Stimulated activated CD8-positive, alpha-beta memory T cell treated with anti-CD3 and anti-CD28 coated beads, Interleukin-7, amount 100 ng/mL, for 4 hours (primary cell): ENCODE measurements at regions not wholly inside any gene's neighbourhood (a gene's known extent, or its start where the extent isn't known, plus 50 kb on each side); places are given as distances from the start of the nearest gene placed in this dataset.
A peak's percentile ranks its signal among the peaks of the same experiment; 100 is the strongest.

Source experiments
- DNase-seq, 2 donors: peaks; one replicate each; pipeline ENCODE4 v3.0.0-alpha.2; 2020; ENCODE audit warnings: low read depth in 2 of 2

GRCh38 chr16:86040496-86040895 is 141.5 kb downstream of the IRF8 start:
- no peak for DNase-seq

DNA sequence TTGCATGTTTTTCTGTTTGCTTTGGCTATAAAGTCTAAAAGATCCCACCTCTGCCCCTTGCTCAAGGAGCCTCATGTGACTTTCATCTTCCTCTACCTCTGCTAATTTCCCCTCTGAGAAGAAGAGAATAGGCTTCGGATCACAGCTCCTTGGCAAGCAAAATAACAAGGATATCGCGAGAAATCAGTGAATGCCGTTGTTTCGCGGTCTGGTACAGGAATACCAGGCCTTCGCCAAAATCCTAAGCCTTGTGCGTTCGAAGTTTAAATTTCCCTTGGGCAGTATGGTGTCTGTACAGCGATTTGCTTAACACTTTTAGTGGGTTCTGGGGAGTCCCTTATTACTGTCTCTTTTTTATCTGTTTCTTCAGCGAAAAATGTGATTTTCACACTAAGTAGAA is 142.3 kb downstream of the IRF8 start:
- no peak for DNase-seq

GRCh38 chr16:86041807-86042206 is 142.8 kb downstream of the IRF8 start:
- DNase-seq, result no peak

GRCh38 chr16:86042393-86042792 is 143.4 kb downstream of the IRF8 start:
- DNase-seq, result no peak

DNA sequence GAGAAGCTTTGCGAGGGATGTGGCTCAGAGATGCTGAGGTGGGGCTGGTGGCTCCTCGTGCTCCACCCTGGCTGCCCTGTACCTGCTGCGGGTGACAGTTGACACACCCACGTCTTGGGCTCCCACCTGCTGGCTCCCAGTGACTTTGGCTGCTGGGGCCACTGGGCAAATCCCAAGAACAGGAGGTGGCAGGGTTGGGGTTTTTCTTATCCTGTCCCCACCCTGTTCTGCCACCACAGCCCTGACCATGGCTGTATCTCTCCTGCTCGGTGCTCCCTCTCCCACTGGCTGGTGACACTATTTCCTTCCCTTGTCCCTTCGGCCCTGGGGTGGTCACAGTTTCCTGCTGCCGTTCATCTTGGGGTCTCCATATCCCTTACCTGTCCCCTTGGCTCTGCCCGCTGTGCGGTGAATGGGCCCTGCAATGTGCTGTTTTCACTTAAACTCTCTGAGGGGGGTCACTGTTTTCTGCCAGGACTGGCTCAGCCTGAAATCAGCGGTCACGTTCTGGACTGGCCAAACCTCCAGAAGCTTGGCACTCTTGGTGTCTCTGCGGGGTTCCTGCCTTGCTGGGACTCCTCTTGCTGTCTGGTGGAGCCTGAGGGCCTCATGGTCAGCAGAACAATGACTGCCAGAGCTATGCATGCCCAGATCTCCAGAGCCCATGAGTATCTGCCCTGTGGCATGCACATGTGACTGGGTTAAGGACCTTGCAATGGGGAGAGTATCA is 144.2 kb downstream of the IRF8 start:
- DNase-seq, result no peak

GRCh38 chr16:86044241-86044671 is 145.3 kb downstream of the IRF8 start:
- no peak for DNase-seq

DNA sequence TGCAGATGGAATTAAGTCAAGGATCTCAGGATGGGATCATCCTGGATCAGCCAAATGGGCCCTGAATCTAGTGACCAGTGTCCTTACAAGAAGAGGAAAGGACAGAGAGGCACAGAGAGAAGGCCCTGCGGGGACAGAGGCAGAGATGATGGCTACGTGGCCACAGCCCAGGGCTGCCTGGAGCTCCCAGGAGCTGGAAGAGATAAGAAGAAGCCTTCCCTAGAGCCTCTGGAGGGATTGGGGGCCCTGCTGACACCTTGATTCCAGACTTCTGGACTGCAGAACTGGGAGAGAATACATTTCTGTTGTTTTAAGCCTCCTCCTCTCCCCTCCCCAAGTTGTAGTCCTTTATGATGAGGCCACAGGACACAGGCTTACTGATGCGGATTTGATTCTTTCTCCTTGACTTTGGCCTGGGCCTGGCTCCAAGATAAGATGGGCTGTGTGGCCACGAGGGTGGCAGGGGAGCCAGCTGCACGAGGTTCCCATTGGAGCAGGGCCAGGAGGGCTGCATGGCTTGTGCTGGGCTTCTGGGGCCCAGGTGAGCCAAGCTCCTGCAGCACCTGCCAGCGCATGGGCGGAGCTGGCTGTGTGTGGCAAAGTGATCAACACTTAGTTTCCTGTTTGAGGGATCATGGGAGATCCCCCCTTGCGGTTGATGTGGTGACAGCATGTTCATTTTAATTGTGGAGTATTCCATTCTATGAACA is 146.1 kb downstream of the IRF8 start:
- peak; percentile 15 to 38 for DNase-seq

DNA sequence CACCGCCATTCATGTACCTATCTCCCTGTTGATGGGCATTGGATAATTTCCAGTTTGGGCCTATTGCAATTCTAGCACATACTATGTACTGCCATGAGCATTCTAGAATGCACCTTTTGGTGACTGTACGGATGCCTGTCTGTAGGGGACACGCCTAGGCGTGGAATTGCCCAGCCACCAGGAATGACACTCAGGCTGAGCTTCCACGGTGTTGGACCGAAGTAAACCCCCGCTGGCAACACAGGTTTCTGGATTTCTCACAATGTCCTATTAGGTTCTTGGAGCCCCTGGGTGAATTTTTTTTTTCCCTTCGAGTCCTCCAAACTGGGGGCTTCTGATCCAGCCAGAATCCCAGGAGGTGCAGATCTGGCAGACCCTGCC is 146.6 kb downstream of the IRF8 start:
- no peak for DNase-seq

GRCh38 chr16:86046026-86046425 is 147.1 kb downstream of the IRF8 start:
- no peak for DNase-seq

DNA sequence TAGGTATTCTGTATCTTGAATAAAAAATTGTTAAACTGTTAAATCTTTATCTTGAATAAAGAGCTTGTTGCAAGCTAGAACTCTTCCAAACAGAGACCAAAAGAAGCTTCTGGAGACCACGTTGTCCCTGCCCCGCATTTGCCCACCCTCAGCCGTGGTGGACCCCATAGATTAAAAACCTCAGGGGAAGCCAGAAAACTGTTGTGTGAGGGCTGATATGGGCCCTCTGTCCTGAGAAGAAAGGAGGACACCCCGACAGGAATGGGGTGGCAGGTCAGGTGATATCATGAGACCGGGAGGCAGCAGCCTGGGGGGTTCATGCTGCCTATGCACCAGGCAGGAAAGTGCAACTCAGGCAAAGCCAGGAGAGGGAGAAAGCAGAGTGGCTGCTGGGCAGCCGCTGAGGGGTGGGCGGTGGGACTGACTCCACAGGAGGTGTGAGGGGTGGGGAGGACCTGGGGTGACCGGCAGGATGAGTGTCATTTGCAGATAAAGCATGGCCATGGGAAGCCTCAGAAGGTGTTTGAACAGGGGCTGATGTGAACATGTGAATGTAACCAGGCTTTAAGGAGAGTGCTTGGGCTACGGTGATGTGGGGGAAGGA is 147.8 kb downstream of the IRF8 start:
- no peak for DNase-seq

- DNase-seq, result no peak
These were observed 149.3 kb downstream of the IRF8 start for GRCh38 chr16:86048221-86048620.

DNA sequence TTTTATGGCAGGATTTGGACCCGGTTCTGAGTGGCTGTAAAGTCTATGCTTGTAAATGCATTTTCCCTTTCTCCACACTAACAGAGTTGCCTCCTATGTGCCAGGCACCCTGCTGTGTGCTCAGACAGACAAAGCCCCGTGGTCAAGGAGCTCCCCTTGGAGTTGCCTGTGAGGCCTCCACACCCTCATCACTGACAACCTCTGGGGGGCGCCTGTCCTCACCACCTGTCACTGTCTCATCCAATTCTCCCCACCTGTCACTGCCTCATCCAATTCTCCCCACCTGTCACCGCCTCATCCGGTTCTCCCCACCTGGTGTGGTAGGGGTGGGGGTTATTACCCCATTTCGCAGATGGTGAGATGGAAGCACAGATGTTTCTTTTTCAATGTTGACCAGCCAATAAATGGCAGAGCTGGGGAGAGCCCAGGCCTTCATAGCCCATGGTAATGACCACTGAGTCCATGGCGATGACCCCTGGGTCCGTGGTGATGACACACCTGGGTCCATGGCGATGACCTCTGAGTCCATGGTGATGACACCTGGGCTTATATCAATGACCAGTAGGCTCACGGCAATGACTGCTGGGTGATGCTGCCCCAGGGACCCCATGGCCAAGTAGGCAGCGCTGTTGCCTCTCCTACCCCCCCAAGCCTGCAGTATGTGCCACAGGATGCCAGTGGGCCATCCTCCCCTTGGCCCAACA is 150.1 kb downstream of the IRF8 start:
- DNase-seq, result no peak

- no peak for DNase-seq
These were observed 150.7 kb downstream of the IRF8 start for GRCh38 chr16:86049641-86050040.

- no peak for DNase-seq
These were observed 151.1 kb downstream of the IRF8 start for GRCh38 chr16:86050111-86050510.

- DNase-seq, result no peak
These were observed 151.8 kb downstream of the IRF8 start for GRCh38 chr16:86050591-86051367.

DNA sequence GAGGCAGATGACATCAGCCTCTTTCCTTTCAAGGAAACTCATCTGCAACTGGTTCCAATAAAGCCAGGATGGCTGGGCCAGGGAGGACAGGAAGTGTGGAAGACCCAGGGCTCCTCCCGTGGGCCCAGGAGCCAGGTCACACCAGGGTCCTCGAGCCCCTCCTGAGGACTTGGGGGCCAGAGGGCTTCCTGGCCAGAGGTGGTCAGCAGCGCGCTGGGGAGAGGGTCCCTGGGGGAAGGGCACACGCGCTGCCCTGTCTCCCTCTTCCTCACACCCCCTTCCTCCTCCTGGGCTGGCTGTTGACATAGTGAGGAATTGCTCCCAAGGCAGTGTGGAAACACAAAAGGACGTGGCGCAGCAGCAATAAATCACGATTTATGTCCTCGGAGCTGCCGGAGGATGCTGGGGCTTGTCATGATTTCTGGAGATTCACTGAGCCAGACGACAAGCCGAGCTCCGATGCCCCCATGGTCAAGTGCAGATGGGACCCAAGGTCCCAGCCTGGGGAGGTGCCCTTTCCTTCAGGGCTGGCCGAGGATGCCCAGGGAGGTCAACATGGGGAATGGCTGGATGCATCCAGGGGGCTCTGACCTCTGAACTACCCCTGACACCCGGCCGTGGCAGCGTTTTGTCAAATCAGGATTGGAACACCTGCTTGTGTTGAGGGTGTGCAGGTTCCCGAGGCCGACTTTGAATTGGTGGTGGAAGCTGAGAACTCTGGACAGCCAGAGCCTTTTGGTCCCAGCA is 152.6 kb downstream of the IRF8 start:
- DNase-seq, result no peak

DNA sequence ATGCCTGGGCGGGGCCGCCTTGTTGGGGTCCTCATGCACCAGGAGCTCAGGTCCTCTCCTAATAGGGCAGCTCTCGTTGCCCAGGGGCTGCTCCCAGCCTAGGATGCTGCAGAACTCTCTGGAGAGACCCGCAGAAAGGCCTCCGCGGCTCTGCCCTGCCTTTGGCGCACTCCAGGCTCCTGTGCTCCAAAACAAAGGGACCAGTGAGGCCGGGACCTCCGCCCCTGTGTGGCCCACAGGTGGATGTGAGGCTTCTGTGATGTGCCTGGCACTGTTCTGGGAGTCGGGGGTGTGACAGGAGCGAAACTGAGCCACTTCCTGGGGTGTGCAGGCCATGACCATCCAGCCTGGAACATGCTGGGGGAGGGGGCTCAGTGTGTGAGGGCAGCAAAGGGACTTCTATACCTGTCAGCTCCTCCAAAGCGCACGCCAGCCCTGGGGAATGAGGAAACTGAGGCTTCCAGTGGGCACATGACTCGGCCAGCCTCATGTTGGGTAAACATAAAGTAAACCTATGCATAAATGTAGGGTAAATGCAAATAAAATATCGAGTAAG is 153.2 kb downstream of the IRF8 start:
- DNase-seq, result no peak

- DNase-seq, result no peak
These were observed 154.0 kb downstream of the IRF8 start for GRCh38 chr16:86052926-86053325.

- no peak for DNase-seq
These were observed 160.6 kb downstream of the IRF8 start for GRCh38 chr16:86059253-86060171.
